HepG2 (cell line): ENCODE measurements at regions not wholly inside any gene's neighbourhood (a gene's known extent, or its start where the extent isn't known, plus 50 kb on each side); places are given as distances from the start of the nearest gene placed in this dataset.

Source experiments
- ATAC-seq: fragments of 200-7000 bp; cut with Tn5 transposase; 3 replicates; pipeline ENCODE4 v1.9.1; 2020; ENCODE audit warnings: mild to moderate bottlenecking, moderate library complexity
- BruUV-seq: library from RNA; stranded (reverse); fragments of 400-500 nt; replicated peaks from 2 replicates; lab custom pipeline; 2021; lab: Mats Ljungman, UMichigan
- CTCF ChIA-PET: fragments of 300-600 bp; formaldehyde crosslinking; extraction: SDS; loops from one replicate; lab custom pipeline; 2021; ENCODE audit warnings: low total read pairs, inconsistent platforms, low intra/inter-chr PET ratio; lab: Yijun Ruan, JAX
- POLR2A ChIA-PET: fragments of 350-600 bp; sonication (Branson Sonifier 250); formaldehyde crosslinking; loops from one replicate; lab custom pipeline; 2020; ENCODE audit warnings: antibody characterized with exemption, inconsistent platforms; lab: Yijun Ruan, JAX
- DNase-seq: peaks from one replicate; pipeline ENCODE4 v3.0.0-alpha.2; 2015; ENCODE audit warnings: low spot score
- FAIRE-seq: peaks from 3 replicates; lab custom pipeline; 2011; peaks lifted over from hg19 to GRCh38; lab: Jason Lieb, UNC
- H2AFZ ChIP-seq: one replicate; pipeline ENCODE4 v1.6.1; 2011; ENCODE audit warnings: low read length, inconsistent platforms
- H3K27ac ChIP-seq: fragments of 300-600 bp; 3 replicates; pipeline ENCODE4 v1.8.0; 2011; ENCODE audit warnings: mixed run types, mild to moderate bottlenecking, mixed read lengths, low read length, inconsistent platforms; ENCODE audit not compliant: insufficient read depth; ENCODE audit errors: extremely low read length
- H3K27me3 ChIP-seq, 2 experiments: fragments of 200-600 bp in 1 of 2; 2 replicates in 1 of 2; 3 replicates in 1 of 2; pipeline versions ENCODE4 v1.6.0 to v1.8.0; 2011; ENCODE audit warnings: low read length in 2 of 2, mild to moderate bottlenecking in 2 of 2, moderate library complexity in 2 of 2, inconsistent platforms in 1 of 2; ENCODE audit not compliant: insufficient read depth in 2 of 2, control insufficient read depth in 1 of 2
- H3K36me3 ChIP-seq, 2 experiments: fragments of 200-600 bp in 1 of 2; replicated peaks in 1 of 2; 2 replicates in 1 of 2; 3 replicates in 1 of 2; pipeline versions ENCODE4 v1.5.1 to v1.8.0; 2011; ENCODE audit warnings: low read length in 2 of 2, inconsistent platforms in 1 of 2; ENCODE audit not compliant: insufficient read depth in 2 of 2, control insufficient read depth in 1 of 2
- H3K4me1 ChIP-seq: 2 replicates; pipeline ENCODE4 v1.5.1; 2012; ENCODE audit warnings: low read length, inconsistent platforms; ENCODE audit not compliant: insufficient read depth
- H3K4me2 ChIP-seq: 2 replicates; pipeline ENCODE4 v1.6.0; 2011; ENCODE audit warnings: low read depth, low read length, inconsistent platforms
- H3K4me3 ChIP-seq, 3 experiments: fragments of 200-600 bp in 1 of 3; sonication (generic), shearing (Covaris generic) in 1 of 3; replicated peaks in 1 of 3; 2 replicates each; pipeline ENCODE4 v1.5.1; 2011 to 2016; ENCODE audit warnings: low read length in 3 of 3, inconsistent platforms in 2 of 3, low read depth in 2 of 3, mild to moderate bottlenecking in 2 of 3, control low read depth in 1 of 3, mixed read lengths in 1 of 3; ENCODE audit not compliant: insufficient read depth in 1 of 3
- H3K79me2 ChIP-seq: one replicate; pipeline ENCODE4 v1.6.1; 2011; ENCODE audit warnings: low read length, inconsistent platforms; ENCODE audit not compliant: insufficient read depth
- H3K9ac ChIP-seq: 2 replicates; pipeline ENCODE4 v1.6.0; 2011; ENCODE audit warnings: mild to moderate bottlenecking, low read depth, low read length, inconsistent platforms; ENCODE audit not compliant: insufficient read depth
- H3K9me3 ChIP-seq: 2 replicates; pipeline ENCODE4 v1.5.1; 2012; ENCODE audit warnings: mild to moderate bottlenecking, low read length
- H4K20me1 ChIP-seq: 2 replicates; pipeline ENCODE4 v1.6.0; 2011; ENCODE audit warnings: inconsistent platforms, mild to moderate bottlenecking, low read length, moderate library complexity; ENCODE audit not compliant: insufficient read depth
- EHMT2 ChIP-seq: fragments of 200-600 bp; sonication (generic); IDR thresholded peaks from 2 replicates; pipeline ENCODE4 v1.7.0; 2017; ENCODE audit warnings: antibody characterized with exemption, low read depth, low read length, borderline replicate concordance
- NR2C2 ChIP-seq: sonication (generic); formaldehyde crosslinking; IDR thresholded peaks from 2 replicates; pipeline ENCODE4 v1.4.0; 2020; ENCODE audit warnings: missing genetic modification reagents, mild to moderate bottlenecking, moderate library complexity, borderline replicate concordance
- SMAD1 ChIP-seq: sonication (generic); formaldehyde crosslinking; IDR thresholded peaks from 2 replicates; pipeline ENCODE4 v1.4.0; 2020; ENCODE audit warnings: missing genetic modification reagents, low read depth, mild to moderate bottlenecking, borderline replicate concordance
- USF2 ChIP-seq, 2 experiments: sonication (generic) in 1 of 2; formaldehyde crosslinking in 1 of 2; IDR thresholded peaks; 2 replicates each; pipeline versions ENCODE4 v1.5.1 to v1.6.1; 2011 to 2020; ENCODE audit warnings: borderline replicate concordance in 1 of 2, low read depth in 1 of 2, low read length in 1 of 2, mild to moderate bottlenecking in 1 of 2, missing genetic modification reagents in 1 of 2, moderate library complexity in 1 of 2
- ZBTB49 ChIP-seq: sonication (generic); formaldehyde crosslinking; IDR thresholded peaks from 2 replicates; pipeline ENCODE4 v1.4.0; 2020; ENCODE audit warnings: missing genetic modification reagents, borderline replicate concordance
- ZNF597 ChIP-seq: sonication (generic); formaldehyde crosslinking; IDR thresholded peaks from 2 replicates; pipeline ENCODE4 v1.5.0; 2020; ENCODE audit warnings: missing genetic modification reagents
- WGBS: methylation state at CpG from one replicate; pipeline ENCODE4 v1.1.6; 2017; ENCODE audit warnings: low lambda C conversion rate; 5-methylcytosine and 5-hydroxymethylcytosine counted together
- in situ Hi-C: cut with HindIII; loops from 2 replicates; pipeline ENCODE4 v1.10.0; 2017; ENCODE audit warnings: low pct_unique_long_range_greater_than_20kb; ENCODE audit not compliant: extremely low pct_ligation_motif_present
- intact Hi-C: fragments of 100-400 bp; cut with micrococcal nuclease; formaldehyde crosslinking; loops from one replicate; pipeline ENCODE4 v1.10.0; 2022; ENCODE audit not compliant: unreplicated experiment
- TF ChIP-seq, protein P1 (sequence below): sonication (generic); formaldehyde crosslinking; IDR thresholded peaks from 2 replicates; pipeline ENCODE4 v1.4.0; 2020; ENCODE audit warnings: low read depth, missing genetic modification reagents
- TF ChIP-seq, protein P2 (sequence below): IDR thresholded peaks from 2 replicates; pipeline ENCODE4 v1.6.1; 2016; ENCODE audit warnings: mild to moderate bottlenecking, missing biosample characterization, missing genetic modification reagents

DNA sequence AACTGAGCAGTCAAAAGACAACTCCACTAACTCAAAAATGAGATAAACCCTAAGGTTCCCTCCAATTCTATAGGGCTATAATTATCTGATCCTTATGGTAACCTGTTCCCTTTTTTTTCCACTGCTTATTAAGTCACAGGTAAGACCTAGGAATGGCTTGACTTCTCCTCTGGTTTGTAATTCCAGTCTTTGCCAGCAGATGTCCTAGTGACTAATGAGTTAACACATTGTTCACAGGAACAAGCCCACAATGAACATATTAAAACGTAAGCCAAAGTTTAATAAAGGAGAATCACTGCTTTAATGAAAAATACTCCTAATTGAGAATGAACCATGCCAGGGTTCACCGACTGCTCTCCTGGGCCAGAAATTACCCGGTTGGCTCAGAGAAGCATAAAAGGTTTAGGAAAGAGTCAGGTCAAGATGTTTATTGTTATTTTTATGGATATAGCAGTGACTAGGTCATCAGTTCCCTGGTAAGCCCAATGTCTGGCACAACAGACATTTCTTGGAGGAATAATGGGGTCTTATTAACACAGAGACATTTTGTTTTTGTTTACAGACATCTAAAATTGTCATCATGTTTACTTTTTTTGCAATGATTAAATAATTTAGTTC lies 120.1 kb downstream of the ELAPOR2 start (continued):
- TF ChIP-seq, protein P1, sequence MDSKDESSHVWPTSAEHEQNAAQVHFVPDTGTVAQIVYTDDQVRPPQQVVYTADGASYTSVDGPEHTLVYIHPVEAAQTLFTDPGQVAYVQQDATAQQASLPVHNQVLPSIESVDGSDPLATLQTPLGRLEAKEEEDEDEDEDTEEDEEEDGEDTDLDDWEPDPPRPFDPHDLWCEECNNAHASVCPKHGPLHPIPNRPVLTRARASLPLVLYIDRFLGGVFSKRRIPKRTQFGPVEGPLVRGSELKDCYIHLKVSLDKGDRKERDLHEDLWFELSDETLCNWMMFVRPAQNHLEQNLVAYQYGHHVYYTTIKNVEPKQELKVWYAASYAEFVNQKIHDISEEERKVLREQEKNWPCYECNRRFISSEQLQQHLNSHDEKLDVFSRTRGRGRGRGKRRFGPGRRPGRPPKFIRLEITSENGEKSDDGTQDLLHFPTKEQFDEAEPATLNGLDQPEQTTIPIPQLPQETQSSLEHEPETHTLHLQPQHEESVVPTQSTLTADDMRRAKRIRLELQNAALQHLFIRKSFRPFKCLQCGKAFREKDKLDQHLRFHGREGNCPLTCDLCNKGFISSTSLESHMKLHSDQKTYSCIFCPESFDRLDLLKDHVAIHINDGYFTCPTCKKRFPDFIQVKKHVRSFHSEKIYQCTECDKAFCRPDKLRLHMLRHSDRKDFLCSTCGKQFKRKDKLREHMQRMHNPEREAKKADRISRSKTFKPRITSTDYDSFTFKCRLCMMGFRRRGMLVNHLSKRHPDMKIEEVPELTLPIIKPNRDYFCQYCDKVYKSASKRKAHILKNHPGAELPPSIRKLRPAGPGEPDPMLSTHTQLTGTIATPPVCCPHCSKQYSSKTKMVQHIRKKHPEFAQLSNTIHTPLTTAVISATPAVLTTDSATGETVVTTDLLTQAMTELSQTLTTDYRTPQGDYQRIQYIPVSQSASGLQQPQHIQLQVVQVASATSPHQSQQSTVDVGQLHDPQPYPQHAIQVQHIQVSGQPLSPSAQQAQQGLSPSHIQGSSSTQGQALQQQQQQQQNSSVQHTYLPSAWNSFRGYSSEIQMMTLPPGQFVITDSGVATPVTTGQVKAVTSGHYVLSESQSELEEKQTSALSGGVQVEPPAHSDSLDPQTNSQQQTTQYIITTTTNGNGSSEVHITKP (CRISPR knock-in tag), result no peak
- TF ChIP-seq NR2C2 (CRISPR knock-in tag), result no peak

DNA sequence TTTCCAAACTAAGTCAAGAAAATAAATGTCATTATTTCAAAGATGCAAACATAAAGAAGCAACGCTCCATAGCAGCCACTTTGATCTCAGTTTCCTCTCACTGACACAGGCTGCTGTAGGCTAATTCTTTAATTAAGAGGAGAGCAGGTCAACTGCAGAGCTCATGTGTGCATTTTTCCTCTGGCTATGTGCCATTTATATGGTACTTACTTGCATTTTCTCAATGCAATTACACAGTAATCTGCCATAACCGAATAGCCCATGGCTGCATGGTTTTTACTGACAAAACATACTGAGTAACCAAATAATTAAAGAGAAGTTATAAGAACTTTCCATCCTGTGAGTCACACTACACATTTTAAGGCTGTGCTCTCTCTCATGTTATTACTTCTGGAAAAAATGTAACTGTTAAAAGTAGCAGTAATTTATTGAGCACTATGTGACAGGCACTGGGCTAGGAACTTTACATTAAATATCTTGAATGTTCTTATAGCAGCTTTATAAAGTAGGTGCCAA lies 122.0 kb downstream of the ELAPOR2 start:
- CTCF ChIA-PET, result no interaction called here
- H3K27me3 ChIP-seq, result no peaks in the 10 kb centered on the region
- H3K27ac ChIP-seq, result no peak overlapping the region
- no peaks in the 10 kb centered on the region for H4K20me1 ChIP-seq
- H3K4me3 ChIP-seq, result no peak overlapping the region
- H3K4me1 ChIP-seq, result no peaks in the 10 kb centered on the region
- H3K9me3 ChIP-seq, result no peaks in the 10 kb centered on the region
- POLR2A ChIA-PET, result no interaction called here
- H2AFZ ChIP-seq, result no peak overlapping the region
- no TSS peak for BruUV-seq
- ATAC-seq, result no peak
- no peak overlapping the region for H3K4me2 ChIP-seq
- FAIRE-seq, result no peak
- in situ Hi-C loops, result loop anchor here (25.0 kb wide), 1 partner anchor 475 kb away; no protein-coding TSS in a partner anchor
- no peaks in the 10 kb centered on the region for H3K79me2 ChIP-seq
- H3K36me3 ChIP-seq, result no peaks in the 10 kb centered on the region; a peak in 1 of 5 replicates
- 47% methylated on average over 2 of the region's 2 CpGs for WGBS
- DNase-seq, result no peak
- no peak overlapping the region for H3K9ac ChIP-seq
- intact Hi-C loops, result no loop called here
- TF ChIP-seq ZBTB49 (CRISPR knock-in tag) (no peak), ZNF597 (CRISPR knock-in tag) (no peak), EHMT2 (no peak), SMAD1 (no peak), USF2 (IDR thresholded peaks at IDR 0.05; ENCODE audit: low read depth, low read length) (no peak), USF2 (CRISPR knock-in tag; IDR thresholded peaks at IDR 0.05; ENCODE audit: borderline replicate concordance) (no peak)
- TF ChIP-seq, protein P2, sequence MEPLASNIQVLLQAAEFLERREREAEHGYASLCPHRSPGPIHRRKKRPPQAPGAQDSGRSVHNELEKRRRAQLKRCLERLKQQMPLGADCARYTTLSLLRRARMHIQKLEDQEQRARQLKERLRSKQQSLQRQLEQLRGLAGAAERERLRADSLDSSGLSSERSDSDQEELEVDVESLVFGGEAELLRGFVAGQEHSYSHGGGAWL, result no peak
